SK-N-SH (cell line): ENCODE measurements at regions not wholly inside any gene's neighbourhood (a gene's known extent, or its start where the extent isn't known, plus 50 kb on each side); places are given as distances from the start of the nearest gene placed in this dataset.

Experiments
- CTCF ChIA-PET: fragments of 300-600, 350-600 bp; formaldehyde crosslinking; extraction: SDS; loops from one replicate; lab custom pipeline; 2021; lab: Yijun Ruan, JAX
- POLR2A ChIA-PET: fragments of 350-600 bp; sonication (Branson Sonifier 250); formaldehyde crosslinking; extraction: SDS; loops from one replicate; lab custom pipeline; 2020; ENCODE audit warnings: antibody characterized with exemption, inconsistent platforms; lab: Yijun Ruan, JAX
- DNase-seq: peaks from one replicate; pipeline ENCODE4 v3.0.0; 2012
- H2AFZ ChIP-seq: fragments of 200-600 bp; sonication (generic); 2 replicates; pipeline ENCODE4 v1.8.1; 2016; ENCODE audit warnings: antibody characterized with exemption, mild to moderate bottlenecking, low read depth
- H3F3A ChIP-seq: fragments of 200-600 bp; sonication (generic); replicated peaks from 2 replicates; pipeline ENCODE3; 2016; ENCODE audit warnings: antibody characterized with exemption, mild to moderate bottlenecking; ENCODE audit not compliant: insufficient read depth
- H3K27ac ChIP-seq, 2 experiments: fragments of 200-500 bp in 1 of 2; fragments of 200-600 bp in 1 of 2; sonication (Bioruptor generic) in 1 of 2; sonication (generic), shearing (Covaris generic) in 1 of 2; 2 replicates each; pipeline versions ENCODE4 v1.5.1 to v1.6.1; 2014 to 2016; ENCODE audit warnings: low read depth in 2 of 2, inconsistent platforms in 1 of 2, low read length in 1 of 2, mild to moderate bottlenecking in 1 of 2, mixed read lengths in 1 of 2
- H3K27me3 ChIP-seq: fragments of 200-600 bp; sonication (generic), shearing (Covaris generic); 2 replicates; pipeline ENCODE4 v1.6.1; 2016; ENCODE audit warnings: mixed run types; ENCODE audit not compliant: insufficient read depth
- H3K36me3 ChIP-seq, 2 experiments: fragments of 200-500 bp in 1 of 2; fragments of 200-600 bp in 1 of 2; sonication (Bioruptor generic) in 1 of 2; sonication (generic) in 1 of 2; replicated peaks in 1 of 2; 2 replicates each; pipeline versions ENCODE3 to v1.5.1; 2014 to 2016; ENCODE audit warnings: low read length in 1 of 2, mild to moderate bottlenecking in 1 of 2; ENCODE audit not compliant: insufficient read depth in 2 of 2, control insufficient read depth in 1 of 2
- H3K4me1 ChIP-seq, 2 experiments: fragments of 200-500 bp in 1 of 2; fragments of 200-600 bp in 1 of 2; sonication (Bioruptor generic) in 1 of 2; sonication (generic), shearing (Covaris generic) in 1 of 2; 2 replicates each; pipeline versions ENCODE4 v1.5.1 to v1.6.1; 2014 to 2016; ENCODE audit warnings: low read depth in 1 of 2, low read length in 1 of 2, mixed run types in 1 of 2; ENCODE audit not compliant: insufficient read depth in 2 of 2, control insufficient read depth in 1 of 2
- H3K4me2 ChIP-seq: fragments of 200-600 bp; sonication (generic), shearing (Covaris generic); 2 replicates; pipeline ENCODE4 v1.6.1; 2017; ENCODE audit warnings: mixed run types
- H3K4me3 ChIP-seq, 2 experiments: fragments of 200-500 bp in 1 of 2; fragments of 200-600 bp in 1 of 2; sonication (Bioruptor generic) in 1 of 2; sonication (generic), shearing (Covaris generic) in 1 of 2; 2 replicates each; pipeline versions ENCODE4 v1.5.1 to v1.8.1; 2014 to 2016; ENCODE audit warnings: low read depth in 2 of 2, inconsistent platforms in 1 of 2, low read length in 1 of 2, mild to moderate bottlenecking in 1 of 2, mixed read lengths in 1 of 2, moderate library complexity in 1 of 2
- H3K79me2 ChIP-seq: fragments of 200-600 bp; sonication (generic); 2 replicates; pipeline ENCODE4 v1.8.1; 2017; ENCODE audit warnings: mild to moderate bottlenecking; ENCODE audit not compliant: insufficient read depth
- H3K9ac ChIP-seq: fragments of 200-600 bp; sonication (generic); 2 replicates; pipeline ENCODE4 v1.6.1; 2017; ENCODE audit warnings: mixed run types
- H3K9me2 ChIP-seq: fragments of 200-600 bp; sonication (generic); 2 replicates; pipeline ENCODE4 v1.6.1; 2017; ENCODE audit warnings: mixed run types
- H3K9me3 ChIP-seq: fragments of 200-600 bp; sonication (generic); 2 replicates; pipeline ENCODE4 v1.6.1; 2017; ENCODE audit warnings: mixed run types, mild to moderate bottlenecking, moderate library complexity
- H4K20me1 ChIP-seq: fragments of 200-600 bp; sonication (generic); 2 replicates; pipeline ENCODE4 v1.6.1; 2017; ENCODE audit warnings: mild to moderate bottlenecking, mixed run types; ENCODE audit not compliant: insufficient read depth
- EP300 ChIP-seq, 2 experiments: IDR thresholded peaks; 2 replicates each; pipeline versions ENCODE4 v1.4.0 to v1.6.1; 2012; ENCODE audit warnings: borderline replicate concordance in 1 of 2, low read depth in 1 of 2, low read length in 1 of 2
- FOXM1 ChIP-seq: IDR thresholded peaks from 2 replicates; pipeline ENCODE4 v1.4.0; 2012; ENCODE audit warnings: low read depth, mild to moderate bottlenecking
- MEF2A ChIP-seq: IDR thresholded peaks from 2 replicates; pipeline ENCODE4 v1.4.0; 2012; ENCODE audit warnings: low read depth, borderline replicate concordance
- NFIC ChIP-seq: IDR thresholded peaks from 2 replicates; pipeline ENCODE4 v1.4.0; 2012; ENCODE audit warnings: borderline replicate concordance
- POLR2AphosphoS5 ChIP-seq: IDR thresholded peaks from 2 replicates; pipeline ENCODE4 v1.6.1; 2012; ENCODE audit warnings: low read depth, low read length
- RCOR1 ChIP-seq: fragments of 150-350 bp; IDR thresholded peaks from 2 replicates; pipeline ENCODE4 v1.6.1; 2017; ENCODE audit warnings: antibody characterized with exemption, low read length
- RFX5 ChIP-seq: IDR thresholded peaks from 2 replicates; pipeline ENCODE4 v1.6.1; 2012; ENCODE audit warnings: mild to moderate bottlenecking, improper control_type of control experiment, low read length
- RXRA ChIP-seq: IDR thresholded peaks from 2 replicates; pipeline ENCODE4 v1.4.0; 2012; ENCODE audit warnings: low read depth, mild to moderate bottlenecking, borderline replicate concordance
- SIN3A ChIP-seq: IDR thresholded peaks from 2 replicates; pipeline ENCODE4 v1.6.1; 2012; ENCODE audit warnings: low read depth, mild to moderate bottlenecking, low read length, moderate library complexity, borderline replicate concordance
- SMC3 ChIP-seq: IDR thresholded peaks from 2 replicates; pipeline ENCODE4 v1.6.1; 2012; ENCODE audit warnings: low read depth, low read length, improper control_type of control experiment
- TCF12 ChIP-seq: IDR thresholded peaks from 2 replicates; pipeline ENCODE4 v1.4.0; 2012
- YY1 ChIP-seq: IDR thresholded peaks from 2 replicates; pipeline ENCODE4 v1.4.0; 2012; ENCODE audit warnings: low read depth, mild to moderate bottlenecking
- WGBS: methylation state at CpG from one replicate; pipeline ENCODE4 v1.1.6; 2017; ENCODE audit warnings: low lambda C conversion rate; 5-methylcytosine and 5-hydroxymethylcytosine counted together
- TF ChIP-seq, protein P1 (sequence below): IDR thresholded peaks from 2 replicates; pipeline ENCODE4 v1.4.0; 2012; ENCODE audit warnings: low read depth, borderline replicate concordance
- TF ChIP-seq, protein P2 (sequence below): fragments of 150-350 bp; IDR thresholded peaks from 2 replicates; pipeline ENCODE4 v1.6.1; 2016; ENCODE audit warnings: mild to moderate bottlenecking, low read depth, low read length
- TF ChIP-seq, protein P3 (sequence below): fragments of 150-350 bp; IDR thresholded peaks from 2 replicates; pipeline ENCODE4 v1.6.1; 2017; ENCODE audit warnings: antibody characterized with exemption, low read length, low read depth, borderline replicate concordance
- TF ChIP-seq, protein P4 (sequence below): IDR thresholded peaks from 2 replicates; pipeline ENCODE4 v1.6.1; 2012; ENCODE audit warnings: mild to moderate bottlenecking, low read depth, low read length, moderate library complexity
- TF ChIP-seq, protein P5 (sequence below): fragments of 200-600 bp; sonication (generic); IDR thresholded peaks from 2 replicates; pipeline ENCODE4 v1.6.1; 2017; ENCODE audit warnings: antibody characterized with exemption, mild to moderate bottlenecking, moderate library complexity

DNA sequence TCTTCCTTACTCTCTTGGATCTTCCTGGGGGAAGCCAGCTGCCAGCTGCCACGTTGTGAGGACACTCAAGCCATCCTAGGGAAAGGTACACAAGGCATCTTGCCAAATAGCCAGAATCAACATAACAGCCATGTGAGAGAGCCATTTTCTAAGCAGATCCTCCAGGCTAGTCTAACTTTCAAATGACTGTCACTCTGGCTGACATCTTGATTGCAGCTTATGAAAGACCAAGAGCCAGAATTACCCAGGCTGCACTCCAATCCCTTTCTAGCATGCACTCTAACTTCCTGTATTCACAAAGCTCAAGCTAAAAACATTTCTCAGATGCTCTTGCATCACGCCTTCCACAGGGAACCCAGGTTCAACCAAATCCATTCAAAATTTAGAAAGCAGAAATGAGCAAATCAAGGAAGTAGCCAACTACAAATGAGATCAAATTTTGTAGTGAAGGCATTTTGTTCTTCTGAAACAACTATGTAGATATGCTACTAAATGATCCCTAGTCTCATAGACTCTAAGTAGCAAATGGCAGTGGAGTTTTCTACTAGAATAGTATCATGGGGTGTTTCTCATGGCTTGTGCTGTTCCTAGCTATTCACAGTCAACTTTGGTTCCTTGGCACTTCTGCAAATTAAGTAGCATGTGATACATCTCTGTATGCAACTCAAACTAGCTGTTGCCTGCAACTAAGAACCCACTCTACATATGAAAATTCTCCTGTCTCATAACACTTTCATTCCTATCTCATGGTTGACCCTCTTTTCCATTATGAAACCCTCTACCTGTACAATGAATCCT, 281.9 kb downstream of the ZEB2 start:
- Histone ChIP-seq H3K4me2 (no peak overlapping the region), H3K9ac (no peak overlapping the region), H3K9me2 (no peaks in the 10 kb centered on the region), H3K9me3 (no peaks in the 10 kb centered on the region), H3K4me3 (no peak overlapping the region), H3K27me3 (no peaks in the 10 kb centered on the region), H2AFZ (no peak overlapping the region), H4K20me1 (no peaks in the 10 kb centered on the region), H3K79me2 (no peaks in the 10 kb centered on the region), H3K4me1 (peaks cover 0 to 18% of the 10 kb centered on the region in 2 experiments; a peak in 3 of 4 replicates), H3K36me3 (no peaks in the 10 kb centered on the region), H3K27ac (no peak overlapping the region; a peak in 1 of 4 replicates), H3F3A (no peaks in the 10 kb centered on the region)
- no peak for TF ChIP-seq RXRA
- TF ChIP-seq, protein P1, sequence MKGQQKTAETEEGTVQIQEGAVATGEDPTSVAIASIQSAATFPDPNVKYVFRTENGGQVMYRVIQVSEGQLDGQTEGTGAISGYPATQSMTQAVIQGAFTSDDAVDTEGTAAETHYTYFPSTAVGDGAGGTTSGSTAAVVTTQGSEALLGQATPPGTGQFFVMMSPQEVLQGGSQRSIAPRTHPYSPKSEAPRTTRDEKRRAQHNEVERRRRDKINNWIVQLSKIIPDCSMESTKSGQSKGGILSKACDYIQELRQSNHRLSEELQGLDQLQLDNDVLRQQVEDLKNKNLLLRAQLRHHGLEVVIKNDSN, result no peak
- no peak for TF ChIP-seq RFX5
- no peak for TF ChIP-seq SIN3A
- no peak for TF ChIP-seq SMC3
- TF ChIP-seq RCOR1, result no peak
- no peak for TF ChIP-seq MEF2A
- no peak for TF ChIP-seq FOXM1
- TF ChIP-seq, protein P2, sequence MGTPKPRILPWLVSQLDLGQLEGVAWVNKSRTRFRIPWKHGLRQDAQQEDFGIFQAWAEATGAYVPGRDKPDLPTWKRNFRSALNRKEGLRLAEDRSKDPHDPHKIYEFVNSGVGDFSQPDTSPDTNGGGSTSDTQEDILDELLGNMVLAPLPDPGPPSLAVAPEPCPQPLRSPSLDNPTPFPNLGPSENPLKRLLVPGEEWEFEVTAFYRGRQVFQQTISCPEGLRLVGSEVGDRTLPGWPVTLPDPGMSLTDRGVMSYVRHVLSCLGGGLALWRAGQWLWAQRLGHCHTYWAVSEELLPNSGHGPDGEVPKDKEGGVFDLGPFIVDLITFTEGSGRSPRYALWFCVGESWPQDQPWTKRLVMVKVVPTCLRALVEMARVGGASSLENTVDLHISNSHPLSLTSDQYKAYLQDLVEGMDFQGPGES, result no peak
- TF ChIP-seq TCF12, result no peak
- no peak for TF ChIP-seq YY1
- TF ChIP-seq, protein P3, sequence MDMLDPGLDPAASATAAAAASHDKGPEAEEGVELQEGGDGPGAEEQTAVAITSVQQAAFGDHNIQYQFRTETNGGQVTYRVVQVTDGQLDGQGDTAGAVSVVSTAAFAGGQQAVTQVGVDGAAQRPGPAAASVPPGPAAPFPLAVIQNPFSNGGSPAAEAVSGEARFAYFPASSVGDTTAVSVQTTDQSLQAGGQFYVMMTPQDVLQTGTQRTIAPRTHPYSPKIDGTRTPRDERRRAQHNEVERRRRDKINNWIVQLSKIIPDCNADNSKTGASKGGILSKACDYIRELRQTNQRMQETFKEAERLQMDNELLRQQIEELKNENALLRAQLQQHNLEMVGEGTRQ, result no peak
- TF ChIP-seq EP300 (IDR thresholded peaks at IDR 0.05; ENCODE audit: borderline replicate concordance in 1 of 2, low read depth in 1 of 2, low read length in 1 of 2), result no peak
- TF ChIP-seq POLR2AphosphoS5, result no peak
- no peak for TF ChIP-seq NFIC
- TF ChIP-seq, protein P4, sequence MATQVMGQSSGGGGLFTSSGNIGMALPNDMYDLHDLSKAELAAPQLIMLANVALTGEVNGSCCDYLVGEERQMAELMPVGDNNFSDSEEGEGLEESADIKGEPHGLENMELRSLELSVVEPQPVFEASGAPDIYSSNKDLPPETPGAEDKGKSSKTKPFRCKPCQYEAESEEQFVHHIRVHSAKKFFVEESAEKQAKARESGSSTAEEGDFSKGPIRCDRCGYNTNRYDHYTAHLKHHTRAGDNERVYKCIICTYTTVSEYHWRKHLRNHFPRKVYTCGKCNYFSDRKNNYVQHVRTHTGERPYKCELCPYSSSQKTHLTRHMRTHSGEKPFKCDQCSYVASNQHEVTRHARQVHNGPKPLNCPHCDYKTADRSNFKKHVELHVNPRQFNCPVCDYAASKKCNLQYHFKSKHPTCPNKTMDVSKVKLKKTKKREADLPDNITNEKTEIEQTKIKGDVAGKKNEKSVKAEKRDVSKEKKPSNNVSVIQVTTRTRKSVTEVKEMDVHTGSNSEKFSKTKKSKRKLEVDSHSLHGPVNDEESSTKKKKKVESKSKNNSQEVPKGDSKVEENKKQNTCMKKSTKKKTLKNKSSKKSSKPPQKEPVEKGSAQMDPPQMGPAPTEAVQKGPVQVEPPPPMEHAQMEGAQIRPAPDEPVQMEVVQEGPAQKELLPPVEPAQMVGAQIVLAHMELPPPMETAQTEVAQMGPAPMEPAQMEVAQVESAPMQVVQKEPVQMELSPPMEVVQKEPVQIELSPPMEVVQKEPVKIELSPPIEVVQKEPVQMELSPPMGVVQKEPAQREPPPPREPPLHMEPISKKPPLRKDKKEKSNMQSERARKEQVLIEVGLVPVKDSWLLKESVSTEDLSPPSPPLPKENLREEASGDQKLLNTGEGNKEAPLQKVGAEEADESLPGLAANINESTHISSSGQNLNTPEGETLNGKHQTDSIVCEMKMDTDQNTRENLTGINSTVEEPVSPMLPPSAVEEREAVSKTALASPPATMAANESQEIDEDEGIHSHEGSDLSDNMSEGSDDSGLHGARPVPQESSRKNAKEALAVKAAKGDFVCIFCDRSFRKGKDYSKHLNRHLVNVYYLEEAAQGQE, result no peak
- TF ChIP-seq, protein P5, sequence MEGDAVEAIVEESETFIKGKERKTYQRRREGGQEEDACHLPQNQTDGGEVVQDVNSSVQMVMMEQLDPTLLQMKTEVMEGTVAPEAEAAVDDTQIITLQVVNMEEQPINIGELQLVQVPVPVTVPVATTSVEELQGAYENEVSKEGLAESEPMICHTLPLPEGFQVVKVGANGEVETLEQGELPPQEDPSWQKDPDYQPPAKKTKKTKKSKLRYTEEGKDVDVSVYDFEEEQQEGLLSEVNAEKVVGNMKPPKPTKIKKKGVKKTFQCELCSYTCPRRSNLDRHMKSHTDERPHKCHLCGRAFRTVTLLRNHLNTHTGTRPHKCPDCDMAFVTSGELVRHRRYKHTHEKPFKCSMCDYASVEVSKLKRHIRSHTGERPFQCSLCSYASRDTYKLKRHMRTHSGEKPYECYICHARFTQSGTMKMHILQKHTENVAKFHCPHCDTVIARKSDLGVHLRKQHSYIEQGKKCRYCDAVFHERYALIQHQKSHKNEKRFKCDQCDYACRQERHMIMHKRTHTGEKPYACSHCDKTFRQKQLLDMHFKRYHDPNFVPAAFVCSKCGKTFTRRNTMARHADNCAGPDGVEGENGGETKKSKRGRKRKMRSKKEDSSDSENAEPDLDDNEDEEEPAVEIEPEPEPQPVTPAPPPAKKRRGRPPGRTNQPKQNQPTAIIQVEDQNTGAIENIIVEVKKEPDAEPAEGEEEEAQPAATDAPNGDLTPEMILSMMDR, result no peak
- CTCF ChIA-PET, result no interaction called here
- no peak for DNase-seq
- WGBS, result 78% methylated on average over 2 of the region's 2 CpGs
- POLR2A ChIA-PET, result no interaction called here
